Right cardiac atrium (tissue), 5 donors: ENCODE measurements at regions not wholly inside any gene's neighbourhood (a gene's known extent, or its start where the extent isn't known, plus 50 kb on each side); places are given as distances from the start of the nearest gene placed in this dataset.

Experiments used
- ATAC-seq, 2 donors: fragments of 200-7000 bp; cut with Tn5 transposase; one replicate each; pipeline versions ENCODE4 v1.8.0 to v1.9.1; 2020; ENCODE audit warnings: moderate library complexity in 2 of 2, mild to moderate bottlenecking in 1 of 2
- DNase-seq, 3 donors: peaks; one replicate each; pipeline ENCODE4 v3.0.0-alpha.2; 2020
- H3K27ac ChIP-seq: one replicate; pipeline ENCODE4 v1.5.1; 2013; ENCODE audit warnings: mild to moderate bottlenecking, low read length, control low read depth, moderate library complexity
- H3K27me3 ChIP-seq: one replicate; pipeline ENCODE4 v1.6.1; 2013; ENCODE audit not compliant: control insufficient read depth, insufficient read depth
- H3K4me1 ChIP-seq: one replicate; pipeline ENCODE4 v1.6.1; 2013; ENCODE audit warnings: low read length; ENCODE audit not compliant: control insufficient read depth, insufficient read depth
- H3K4me3 ChIP-seq: one replicate; pipeline ENCODE4 v1.5.1; 2013; ENCODE audit warnings: low read length, control low read depth
- H3K9me3 ChIP-seq: one replicate; pipeline ENCODE4 v1.6.1; 2013; ENCODE audit warnings: low read length; ENCODE audit not compliant: control insufficient read depth
- WGBS: extraction: QIAGEN DNeasy Blood & Tissue Kit; methylation state at CpG from one replicate; pipeline ENCODE4 v1.1.7; 2013; 5-methylcytosine and 5-hydroxymethylcytosine counted together
- intact Hi-C, 4 donors: fragments of 100-400 bp; cut with DNase I; formaldehyde crosslinking; loops; one replicate each; pipeline versions ENCODE4 v1.11.0 to v1.14.0; 2022 to 2023
- donor health status: healthy with polysubstance abuse.
- donor health status: DM: no; HTN: yes; CAD: no.
- donor health status: DM: no; HTN: no; CAD: no.
- donor health status: DM: no; HTN: yes; CAD: no; lungs with severe emphysema.
- donor health status: DM: yes; HTN: yes; CAD: no.

DNA sequence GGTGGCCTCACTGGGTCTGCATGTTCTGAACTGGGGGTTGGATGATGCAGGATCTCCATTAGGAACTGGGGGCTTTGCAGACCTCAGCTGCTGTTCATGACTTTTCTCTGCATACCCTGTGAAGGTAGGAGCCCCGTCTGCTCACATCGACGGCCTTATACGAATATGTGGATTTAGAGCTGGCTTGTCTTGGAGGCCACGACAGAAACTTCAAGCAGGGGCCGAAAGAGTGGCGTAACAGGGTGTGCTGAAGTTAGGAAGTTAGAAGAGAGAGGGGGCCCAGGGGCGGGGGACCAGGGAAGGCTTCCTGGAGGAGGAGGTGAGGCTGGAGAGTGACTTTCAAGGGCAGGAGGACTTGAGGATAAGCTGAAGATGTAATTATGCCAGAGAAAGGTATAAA lies 144.9 kb downstream of the TSN start:
- ATAC-seq: no peak
- no peaks in the 10 kb centered on the region for H3K9me3 ChIP-seq
- 93% methylated on average over 8 of the region's 8 CpGs for WGBS

DNA sequence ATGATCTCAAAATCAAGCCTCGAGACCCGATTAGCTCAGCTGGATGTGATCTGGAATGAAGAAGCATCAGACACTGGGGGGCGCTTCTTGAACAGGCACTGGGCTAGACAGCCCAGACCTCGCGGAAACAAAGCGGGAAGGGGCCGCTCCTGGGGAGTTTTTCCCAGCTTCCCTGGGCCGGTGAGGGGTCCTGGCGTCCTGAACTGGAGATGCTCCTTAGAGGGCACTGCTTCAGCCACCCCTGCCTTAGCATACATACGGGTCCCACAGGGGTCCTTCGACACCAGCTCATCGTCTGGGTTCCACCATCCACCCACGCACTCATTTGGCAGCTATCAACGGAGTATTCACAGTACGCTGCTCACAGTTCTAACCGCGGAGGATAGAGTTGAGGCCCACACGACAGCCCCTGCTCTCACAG lies 146.7 kb downstream of the TSN start:
- H3K4me3 ChIP-seq: peak overlapping the region; percentile 35

More for the DNA sequence above, 144.9 kb downstream of the TSN start:
- no peak for DNase-seq
- no peaks in the 10 kb centered on the region for H3K4me1 ChIP-seq
- H3K4me3 ChIP-seq: no peak overlapping the region
- no peaks in the 10 kb centered on the region for H3K27me3 ChIP-seq
- no peak overlapping the region for H3K27ac ChIP-seq
- intact Hi-C loops: no loop called here

DNA sequence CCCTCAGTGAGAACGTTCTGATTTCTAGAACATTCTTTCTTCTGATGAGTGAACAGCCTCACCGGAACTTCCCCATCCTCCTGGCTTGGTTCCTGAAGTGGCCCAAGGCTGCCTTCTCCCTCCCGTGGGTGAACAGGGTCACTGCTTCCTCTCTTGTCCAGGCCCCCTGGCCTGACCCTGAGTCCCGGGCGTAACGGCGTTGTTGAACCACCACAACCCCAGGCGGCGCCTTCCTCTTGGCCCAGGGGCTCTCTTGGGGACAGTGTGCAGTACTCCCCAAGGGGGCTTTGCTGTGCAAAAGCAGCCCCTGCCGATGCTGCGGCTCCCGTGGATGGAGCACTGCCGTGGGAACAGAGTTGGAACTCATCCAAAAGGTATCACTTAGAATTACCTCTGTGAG lies 147.2 kb downstream of the TSN start:
- peak overlapping the region; percentile 35 for H3K4me3 ChIP-seq
- peak in 1 of 3 donors; percentile 61 for DNase-seq
- peak; percentile 25 to 51 for ATAC-seq
- peak overlapping the region; percentile 45 for H3K27ac ChIP-seq
- 53% methylated on average over 13 of the region's 13 CpGs for WGBS
- H3K27me3 ChIP-seq: no peaks in the 10 kb centered on the region
- no peaks in the 10 kb centered on the region for H3K4me1 ChIP-seq
- H3K9me3 ChIP-seq: no peaks in the 10 kb centered on the region
- intact Hi-C loops: no loop called here

More for the DNA sequence above, 146.7 kb downstream of the TSN start:
- Histone ChIP-seq H3K4me1 (no peaks in the 10 kb centered on the region), H3K9me3 (no peaks in the 10 kb centered on the region), H3K27ac (peak overlapping the region; percentile 42), H3K27me3 (no peaks in the 10 kb centered on the region)
- WGBS: 62% methylated on average over 18 of the region's 18 CpGs
- ATAC-seq: peak; percentile 68 to 78
- intact Hi-C loops: no loop called here
- peak; percentile 64 to 86 (median 76) for DNase-seq

DNA sequence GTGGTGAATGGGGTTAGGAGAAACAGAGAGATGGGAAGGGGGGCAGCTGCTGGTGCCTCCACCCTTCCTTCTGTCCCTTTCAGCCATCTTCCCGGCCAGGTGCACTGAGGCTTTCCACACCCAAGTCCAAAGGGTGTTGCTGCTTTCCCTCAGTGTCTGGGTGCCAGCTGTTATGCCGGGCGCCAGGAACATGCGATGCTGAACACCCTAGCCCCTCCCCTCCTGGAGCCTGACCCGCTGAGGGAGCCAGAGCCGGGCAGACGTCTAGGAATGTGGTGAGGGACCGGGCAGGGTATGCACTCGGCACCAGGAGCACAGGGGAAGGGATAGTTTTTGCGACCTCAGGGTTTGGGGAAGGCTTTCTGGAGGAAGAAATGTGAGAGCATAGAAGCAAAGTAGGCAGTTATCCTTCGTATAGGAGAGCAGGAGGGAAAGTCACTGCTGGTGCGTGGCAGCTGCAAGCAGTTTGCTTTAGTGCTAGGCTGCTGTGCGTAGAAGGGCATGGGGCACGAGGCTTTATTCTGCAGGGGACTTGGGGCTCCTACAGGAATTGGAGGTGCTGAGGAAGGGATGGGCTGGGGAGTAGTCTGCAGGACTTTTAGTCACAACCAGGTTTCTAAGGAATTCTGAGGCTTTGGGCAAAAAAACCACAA lies 147.7 kb downstream of the TSN start:
- peak overlapping the region; percentile 45 for H3K27ac ChIP-seq
- H3K4me3 ChIP-seq: peak overlapping the region; percentile 35
- ATAC-seq: peak; percentile 66 to 78

DNA sequence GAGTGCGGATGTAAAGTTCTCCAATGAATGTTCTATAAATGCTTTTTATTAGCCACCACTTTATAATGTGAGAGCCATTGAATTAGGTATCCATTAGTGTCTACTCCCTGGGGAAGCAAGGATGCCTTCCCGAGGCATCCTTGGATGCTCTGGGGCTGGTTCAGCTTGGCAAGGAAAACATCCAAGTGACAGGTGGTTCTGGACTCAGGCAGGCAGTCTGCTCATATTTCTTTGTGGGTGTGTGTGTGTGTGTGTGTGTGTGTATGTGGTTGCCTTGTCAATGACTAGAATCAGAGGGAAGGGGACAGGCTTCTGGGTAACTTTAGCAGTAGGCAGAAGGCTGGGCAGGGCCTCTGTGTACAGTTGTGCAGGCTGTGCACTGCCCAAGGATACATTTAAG lies 149.2 kb downstream of the TSN start:
- WGBS: 88% methylated on average over 2 of the region's 2 CpGs
- no peak overlapping the region for H3K4me3 ChIP-seq
- no peaks in the 10 kb centered on the region for H3K9me3 ChIP-seq
- no peak overlapping the region for H3K27ac ChIP-seq
- H3K27me3 ChIP-seq: no peaks in the 10 kb centered on the region
- ATAC-seq (no peak), DNase-seq (no peak)
- no peaks in the 10 kb centered on the region for H3K4me1 ChIP-seq
- intact Hi-C loops: no loop called here

More for the DNA sequence above, 147.7 kb downstream of the TSN start:
- WGBS: 51% methylated on average over 14 of the region's 14 CpGs
- Histone ChIP-seq H3K9me3 (no peaks in the 10 kb centered on the region), H3K27me3 (no peaks in the 10 kb centered on the region), H3K4me1 (no peaks in the 10 kb centered on the region)
- DNase-seq: peak; percentile 64 to 88 (median 85)
- intact Hi-C loops: no loop called here

DNA sequence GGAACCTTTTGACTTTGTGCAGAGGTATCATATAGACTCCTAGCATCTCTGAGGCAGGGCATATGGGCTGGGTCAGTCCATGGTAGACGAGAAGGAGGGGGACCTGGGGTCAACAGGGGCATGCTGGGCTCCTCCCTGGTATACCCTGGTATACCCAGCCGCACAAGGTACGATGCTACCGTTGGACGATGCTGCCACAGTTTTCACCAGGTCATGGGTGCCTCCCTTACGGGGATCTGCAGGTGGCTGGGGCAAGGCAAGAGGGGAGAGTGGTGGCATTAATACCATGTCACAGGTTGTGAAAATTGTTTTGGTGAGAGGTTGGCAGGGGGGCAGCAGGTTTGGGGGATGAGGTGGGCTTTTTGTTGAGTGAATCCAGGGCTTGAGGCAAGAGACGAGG lies 149.8 kb downstream of the TSN start:
- intact Hi-C loops: no loop called here
- 91% methylated on average over 7 of the region's 7 CpGs for WGBS
- no peak overlapping the region for H3K27ac ChIP-seq

DNA sequence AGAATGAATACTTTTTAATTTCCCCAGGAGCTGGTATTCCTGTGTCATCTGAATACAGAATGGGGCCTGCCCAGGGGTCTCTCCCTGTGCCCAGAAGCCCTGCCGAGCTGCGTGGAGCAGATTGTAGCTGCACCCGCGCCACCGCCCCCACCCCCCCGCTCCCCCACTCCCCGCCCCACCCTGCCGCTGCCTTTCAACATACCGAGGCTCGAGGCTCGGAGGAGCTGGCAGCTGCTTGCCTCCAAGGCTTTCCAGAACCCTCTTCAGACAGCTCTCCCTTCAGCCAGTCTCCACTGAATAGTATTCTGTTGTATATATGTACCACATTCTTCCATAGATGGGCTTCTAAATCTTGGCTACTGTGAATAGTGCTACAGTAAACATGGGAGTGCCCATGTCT lies 150.7 kb downstream of the TSN start:
- H3K27me3 ChIP-seq: no peaks in the 10 kb centered on the region
- ATAC-seq (peak in 1 of 2 donors; percentile 15), DNase-seq (peak in 2 of 3 donors; percentile 70 to 75)
- intact Hi-C loops: no loop called here
- H3K4me1 ChIP-seq: no peaks in the 10 kb centered on the region
- WGBS: 67% methylated on average over 11 of the region's 11 CpGs
- no peak overlapping the region for H3K27ac ChIP-seq
- H3K4me3 ChIP-seq: no peak overlapping the region
- H3K9me3 ChIP-seq: no peaks in the 10 kb centered on the region

More for the DNA sequence above, 149.8 kb downstream of the TSN start:
- no peaks in the 10 kb centered on the region for H3K4me1 ChIP-seq
- H3K9me3 ChIP-seq: no peaks in the 10 kb centered on the region
- ATAC-seq (no peak), DNase-seq (no peak)
- no peaks in the 10 kb centered on the region for H3K27me3 ChIP-seq
- H3K4me3 ChIP-seq: no peak overlapping the region

DNA sequence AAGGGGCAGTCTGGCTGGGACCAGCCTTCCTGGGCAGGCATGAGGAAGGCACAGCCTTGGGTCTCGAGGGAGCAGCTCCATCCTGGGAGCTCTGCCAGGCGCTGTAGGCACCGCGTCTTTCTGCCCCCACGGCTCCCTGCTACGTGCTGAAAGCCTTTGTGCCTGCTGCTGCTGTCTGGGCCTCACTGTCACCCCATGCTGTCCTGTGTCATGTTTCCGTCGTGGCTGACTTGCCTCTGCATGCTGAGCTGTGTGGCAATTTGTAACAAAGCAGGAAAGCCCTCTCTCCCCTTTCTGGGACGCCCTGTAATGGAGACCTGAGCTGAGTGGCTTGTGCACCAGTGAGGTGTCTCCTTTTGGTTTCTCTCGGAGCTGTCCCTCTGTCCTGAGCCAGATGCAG lies 152.5 kb downstream of the TSN start:
- intact Hi-C loops: no loop called here
- Histone ChIP-seq H3K4me1 (no peaks in the 10 kb centered on the region), H3K9me3 (no peaks in the 10 kb centered on the region), H3K27me3 (no peaks in the 10 kb centered on the region), H3K27ac (no peak overlapping the region), H3K4me3 (no peak overlapping the region)
- DNase-seq: no peak
- 50% methylated on average over 10 of the region's 10 CpGs for WGBS
- no peak for ATAC-seq

DNA sequence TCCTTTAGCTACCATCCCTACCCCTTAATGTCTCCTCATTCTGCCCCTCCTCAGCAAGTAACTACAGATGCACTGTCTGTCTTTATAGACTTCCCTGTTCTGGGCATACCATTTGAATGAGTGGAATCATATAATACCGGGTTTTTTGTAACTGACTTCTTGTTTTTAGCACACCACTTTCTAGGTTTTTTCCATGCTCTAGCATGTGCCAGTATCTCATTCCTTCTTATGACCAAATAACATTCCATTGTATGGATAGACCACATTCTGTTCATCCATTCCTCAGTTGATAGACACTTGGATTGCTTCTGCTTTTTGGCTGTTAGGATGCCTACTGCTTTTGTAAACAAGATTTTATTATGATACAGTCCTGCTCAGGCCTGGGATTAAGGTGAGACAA lies 154.7 kb downstream of the TSN start:
- Histone ChIP-seq H3K4me3 (no peak overlapping the region), H3K4me1 (no peaks in the 10 kb centered on the region), H3K27me3 (no peaks in the 10 kb centered on the region), H3K27ac (no peak overlapping the region), H3K9me3 (no peaks in the 10 kb centered on the region)
- WGBS: 80% methylated on average over 1 of the region's 1 CpG
- intact Hi-C loops: no loop called here
- no peak for ATAC-seq
- no peak for DNase-seq

DNA sequence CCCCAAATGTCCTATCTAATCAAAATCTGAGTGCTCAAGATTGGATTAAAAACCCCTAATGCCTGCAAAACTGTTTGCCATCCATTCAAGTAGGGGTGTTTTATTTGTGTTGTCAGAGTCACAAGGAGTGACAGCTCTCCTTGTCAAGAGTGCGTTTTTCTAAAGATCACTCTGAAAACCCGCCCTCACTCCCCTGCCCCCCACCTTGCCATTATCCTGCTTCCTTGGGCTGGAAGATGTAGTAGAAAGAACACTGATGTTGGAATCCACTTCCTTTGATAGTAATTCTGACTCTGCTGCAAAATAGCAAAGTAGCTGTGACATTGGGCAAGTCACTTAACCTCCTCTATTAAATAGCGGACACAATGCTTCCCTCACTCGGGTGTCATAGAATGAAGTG lies 155.6 kb downstream of the TSN start:
- Histone ChIP-seq H3K27ac (no peak overlapping the region), H3K27me3 (no peaks in the 10 kb centered on the region), H3K4me1 (no peaks in the 10 kb centered on the region), H3K9me3 (no peaks in the 10 kb centered on the region), H3K4me3 (no peak overlapping the region)
- 67% methylated on average over 4 of the region's 4 CpGs for WGBS
- intact Hi-C loops: no loop called here
- ATAC-seq (no peak), DNase-seq (no peak)

DNA sequence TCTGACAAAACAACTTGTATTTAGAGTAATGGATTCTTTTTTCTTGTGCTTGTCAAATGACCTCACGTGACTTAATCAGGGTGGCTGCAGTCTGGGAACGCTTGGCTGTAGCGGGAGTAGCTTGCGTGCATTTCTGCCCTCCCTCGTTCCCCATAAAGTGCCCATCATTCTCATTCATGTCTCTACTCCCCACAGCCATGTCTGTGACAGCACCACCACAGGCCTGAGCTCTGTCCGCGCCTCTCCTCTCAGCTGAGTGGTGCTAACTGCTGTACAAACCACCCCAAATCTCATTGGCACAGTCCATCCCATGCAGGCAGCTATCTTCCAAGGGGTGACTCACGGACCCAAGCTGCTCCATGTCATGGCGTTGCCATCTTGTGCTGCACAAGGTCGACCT lies 161.7 kb downstream of the TSN start:
- ATAC-seq (no peak), DNase-seq (no peak)
- WGBS: 90% methylated on average over 10 of the region's 10 CpGs
- no peak overlapping the region for H3K4me3 ChIP-seq
- H3K27me3 ChIP-seq: no peaks in the 10 kb centered on the region
- intact Hi-C loops: no loop called here
- no peak overlapping the region for H3K27ac ChIP-seq
- no peaks in the 10 kb centered on the region for H3K9me3 ChIP-seq
- no peaks in the 10 kb centered on the region for H3K4me1 ChIP-seq

DNA sequence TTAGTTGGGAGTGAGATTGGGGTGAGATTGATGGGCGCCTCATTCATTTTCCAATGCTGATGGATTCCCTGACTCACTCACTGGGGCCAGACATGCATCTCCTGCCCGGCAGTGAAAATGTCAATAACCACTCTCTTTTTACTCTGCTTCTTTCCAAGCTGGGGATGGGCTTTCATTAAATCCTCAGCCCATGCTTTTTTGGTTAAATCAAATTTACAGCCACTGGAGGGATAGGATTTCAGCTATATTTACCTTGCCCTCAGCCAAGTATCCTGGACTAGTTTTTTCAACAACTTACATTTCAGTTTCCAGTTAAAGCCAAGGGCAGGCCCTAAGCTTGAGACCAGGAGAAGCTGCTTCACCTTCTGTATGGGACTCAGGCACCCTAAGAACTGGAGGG lies 162.8 kb downstream of the TSN start:
- no peak overlapping the region for H3K27ac ChIP-seq
- intact Hi-C loops: no loop called here
- H3K4me1 ChIP-seq: no peaks in the 10 kb centered on the region
- WGBS: 88% methylated on average over 2 of the region's 2 CpGs
- no peaks in the 10 kb centered on the region for H3K9me3 ChIP-seq
- ATAC-seq (no peak), DNase-seq (no peak)
- H3K27me3 ChIP-seq: no peaks in the 10 kb centered on the region
- no peak overlapping the region for H3K4me3 ChIP-seq
